GM12873 (cell line): ENCODE measurements at regions not wholly inside any gene's neighbourhood (a gene's known extent, or its start where the extent isn't known, plus 50 kb on each side); places are given as distances from the start of the nearest gene placed in this dataset.

ENCODE experiments used
- TF ChIP-seq, protein P1 (sequence below): IDR thresholded peaks from 2 replicates; pipeline ENCODE4 v1.5.1; 2012; ENCODE audit warnings: low read depth, mild to moderate bottlenecking, moderate library complexity, low read length, control low read depth; ENCODE audit not compliant: insufficient read depth; ENCODE audit errors: missing control alignments

DNA sequence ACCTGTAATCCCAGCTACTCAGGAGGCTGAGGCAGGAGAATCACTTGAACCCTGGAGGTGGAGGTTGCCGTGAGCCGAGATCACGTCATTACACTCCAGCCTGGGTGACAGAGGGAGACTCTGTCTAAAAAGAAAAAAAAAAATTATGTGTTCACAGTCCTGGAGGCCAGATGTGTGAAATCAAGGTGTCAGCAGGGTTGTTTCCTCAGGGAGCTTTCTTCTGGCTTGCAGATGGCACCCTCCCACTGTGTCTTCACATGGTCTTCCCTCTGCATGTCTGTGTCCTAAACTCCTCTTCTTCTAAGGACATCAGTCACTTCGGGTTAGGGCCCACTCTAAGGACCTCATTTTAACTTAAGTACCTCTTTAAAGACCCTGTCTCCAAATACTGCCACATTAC lies 56.1 kb upstream of the UBE2E1 start:
- TF ChIP-seq, protein P1, sequence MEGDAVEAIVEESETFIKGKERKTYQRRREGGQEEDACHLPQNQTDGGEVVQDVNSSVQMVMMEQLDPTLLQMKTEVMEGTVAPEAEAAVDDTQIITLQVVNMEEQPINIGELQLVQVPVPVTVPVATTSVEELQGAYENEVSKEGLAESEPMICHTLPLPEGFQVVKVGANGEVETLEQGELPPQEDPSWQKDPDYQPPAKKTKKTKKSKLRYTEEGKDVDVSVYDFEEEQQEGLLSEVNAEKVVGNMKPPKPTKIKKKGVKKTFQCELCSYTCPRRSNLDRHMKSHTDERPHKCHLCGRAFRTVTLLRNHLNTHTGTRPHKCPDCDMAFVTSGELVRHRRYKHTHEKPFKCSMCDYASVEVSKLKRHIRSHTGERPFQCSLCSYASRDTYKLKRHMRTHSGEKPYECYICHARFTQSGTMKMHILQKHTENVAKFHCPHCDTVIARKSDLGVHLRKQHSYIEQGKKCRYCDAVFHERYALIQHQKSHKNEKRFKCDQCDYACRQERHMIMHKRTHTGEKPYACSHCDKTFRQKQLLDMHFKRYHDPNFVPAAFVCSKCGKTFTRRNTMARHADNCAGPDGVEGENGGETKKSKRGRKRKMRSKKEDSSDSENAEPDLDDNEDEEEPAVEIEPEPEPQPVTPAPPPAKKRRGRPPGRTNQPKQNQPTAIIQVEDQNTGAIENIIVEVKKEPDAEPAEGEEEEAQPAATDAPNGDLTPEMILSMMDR, result no peak

GRCh38 chr3:23750573-23751210 lies 55.1 kb upstream of the UBE2E1 start:
- TF ChIP-seq, protein P1, result no peak

GRCh38 chr3:23751212-23751723 lies 54.5 kb upstream of the UBE2E1 start:
- TF ChIP-seq, protein P1, result no peak

DNA sequence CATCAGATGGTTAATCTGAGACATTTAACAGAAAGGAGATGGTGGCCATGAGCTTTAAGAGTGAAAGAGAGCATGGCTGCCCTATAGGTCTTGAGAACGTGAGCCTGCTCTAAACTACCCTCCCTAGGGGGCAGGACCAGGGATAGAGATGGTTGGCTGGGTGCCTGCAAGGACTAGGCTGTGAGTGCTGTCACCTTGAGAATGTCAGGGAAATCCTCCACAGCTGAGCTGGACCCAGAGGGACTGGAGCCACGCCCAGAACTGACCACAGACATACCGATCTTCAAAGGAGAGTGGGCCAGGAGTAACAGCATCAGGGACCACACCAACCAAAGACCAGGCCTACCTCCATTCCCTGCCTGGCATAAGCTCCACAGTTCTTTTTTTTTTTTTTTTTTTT lies 53.6 kb upstream of the UBE2E1 start:
- TF ChIP-seq, protein P1, result no peak

- TF ChIP-seq, protein P1, result no peak
These were observed 51.5 kb upstream of the UBE2E1 start for GRCh38 chr3:23754215-23754614.
